Esophagus muscularis mucosa (tissue), 4 donors: ENCODE measurements at regions not wholly inside any gene's neighbourhood (a gene's known extent, or its start where the extent isn't known, plus 50 kb on each side); places are given as distances from the start of the nearest gene placed in this dataset.

Experiments used
- DNase-seq: peaks from one replicate; pipeline ENCODE4 v3.0.0-alpha.2; 2017; ENCODE audit errors: extremely low spot score
- H3K27ac ChIP-seq, 4 donors: fragments of 200-600 bp; sonication (generic); replicated peaks in 1 of 4; 1 replicate in 3 of 4; 2 replicates in 1 of 4; pipeline ENCODE4 v1.5.1; 2016 to 2019; ENCODE audit warnings: mild to moderate bottlenecking in 1 of 4
- H3K27me3 ChIP-seq, 4 donors: fragments of 200-600 bp; sonication (generic); one replicate each; pipeline versions ENCODE4 v1.5.1 to v1.6.0; 2016 to 2019
- H3K36me3 ChIP-seq, 4 donors: fragments of 200-600 bp; sonication (generic); one replicate each; pipeline ENCODE4 v1.5.1; 2016 to 2019
- H3K4me1 ChIP-seq, 4 donors: fragments of 200-600 bp; sonication (generic); one replicate each; pipeline ENCODE4 v1.5.1; 2016 to 2019
- H3K4me3 ChIP-seq, 4 donors: fragments of 200-600 bp; sonication (generic); 1 replicate in 2 of 4; 2 replicates in 2 of 4; pipeline ENCODE4 v1.5.1; 2016 to 2019; ENCODE audit warnings: mild to moderate bottlenecking in 4 of 4, moderate library complexity in 1 of 4
- H3K9me3 ChIP-seq, 4 donors: fragments of 200-600 bp; sonication (generic); 1 replicate in 3 of 4; 2 replicates in 1 of 4; pipeline ENCODE4 v1.5.1; 2016 to 2019
- CTCF ChIP-seq, 3 experiments: fragments of 200-600 bp in 2 of 3; fragments of 450-650 bp in 1 of 3; sonication (generic) in 2 of 3; IDR thresholded peaks; one replicate each; pipeline ENCODE4 v1.5.1; 2017 to 2019; ENCODE audit warnings: antibody characterized with exemption in 3 of 3, mild to moderate bottlenecking in 2 of 3, moderate library complexity in 1 of 3
- EP300 ChIP-seq: sonication (generic); formaldehyde crosslinking; IDR thresholded peaks from one replicate; pipeline ENCODE4 v1.6.1; 2017; ENCODE audit warnings: antibody characterized with exemption
- POLR2A ChIP-seq: fragments of 450-650 bp; IDR thresholded peaks from one replicate; pipeline ENCODE4 v1.6.1; 2017; ENCODE audit warnings: antibody characterized with exemption, moderate library complexity, mild to moderate bottlenecking, low read depth
- POLR2AphosphoS5 ChIP-seq, 2 donors: sonication (generic); formaldehyde crosslinking; IDR thresholded peaks; one replicate each; pipeline ENCODE4 v1.6.1; 2017; ENCODE audit warnings: antibody characterized with exemption in 2 of 2
- WGBS: methylation state at CpG from one replicate; pipeline ENCODE4 v1.1.5; 2018; 5-methylcytosine and 5-hydroxymethylcytosine counted together
- intact Hi-C: fragments of 100-400 bp; cut with DNase I; formaldehyde crosslinking; loops from one replicate; pipeline ENCODE4 v1.15.1; 2023

GRCh38 chr1:47550929-47551328 lies 113.1 kb downstream of the FOXD2 start:
- Histone ChIP-seq H3K9me3 (no peaks in the 10 kb centered on the region), H3K36me3 (no peaks in the 10 kb centered on the region), H3K4me3 (no peak overlapping the region), H3K27ac (no peak overlapping the region), H3K4me1 (no peaks in the 10 kb centered on the region), H3K27me3 (peaks cover 0 to 71% (median 0%) of the 10 kb centered on the region in 4 donors)
- DNase-seq, result no peak
- intact Hi-C loops, result no loop called here
- WGBS, result 94% methylated on average over 5 of the region's 5 CpGs
- TF ChIP-seq EP300 (no peak), CTCF (IDR thresholded peaks at IDR 0.05) (no peak), POLR2AphosphoS5 (IDR thresholded peaks at IDR 0.05) (no peak)

GRCh38 chr1:47551971-47552528 lies 114.2 kb downstream of the FOXD2 start:
- DNase-seq, result no peak
- Histone ChIP-seq H3K4me3 (no peak overlapping the region), H3K27ac (no peak overlapping the region), H3K36me3 (no peaks in the 10 kb centered on the region), H3K9me3 (no peaks in the 10 kb centered on the region), H3K4me1 (peaks cover 0 to 11% (median under 1%) of the 10 kb centered on the region in 4 donors), H3K27me3 (peaks cover 0 to 72% (median 0%) of the 10 kb centered on the region in 4 donors)
- TF ChIP-seq POLR2A, result no peak
- no peak for TF ChIP-seq CTCF (IDR thresholded peaks at IDR 0.05)
- no peak for TF ChIP-seq EP300
- no peak for TF ChIP-seq POLR2AphosphoS5 (IDR thresholded peaks at IDR 0.05)
- intact Hi-C loops, result no loop called here
- 91% methylated on average over 4 of the region's 4 CpGs for WGBS

GRCh38 chr1:47554082-47554481 lies 116.2 kb downstream of the FOXD2 start:
- 77% methylated on average over 3 of the region's 5 CpGs for WGBS
- H3K27ac ChIP-seq, result no peak overlapping the region
- peaks cover 0 to 20% (median 10%) of the 10 kb centered on the region in 4 donors for H3K4me1 ChIP-seq
- H3K36me3 ChIP-seq, result no peaks in the 10 kb centered on the region
- H3K4me3 ChIP-seq, result no peak overlapping the region
- H3K9me3 ChIP-seq, result no peaks in the 10 kb centered on the region
- no peak for DNase-seq
- intact Hi-C loops, result no loop called here
- peaks cover 0 to 58% (median 0%) of the 10 kb centered on the region in 4 donors for H3K27me3 ChIP-seq
- TF ChIP-seq CTCF (IDR thresholded peaks at IDR 0.05) (no peak), POLR2A (no peak), POLR2AphosphoS5 (IDR thresholded peaks at IDR 0.05) (no peak), EP300 (no peak)

- Histone ChIP-seq H3K4me3 (no peak overlapping the region), H3K36me3 (no peaks in the 10 kb centered on the region), H3K27me3 (peaks cover 0 to 52% (median 0%) of the 10 kb centered on the region in 4 donors), H3K27ac (no peak overlapping the region), H3K9me3 (no peaks in the 10 kb centered on the region), H3K4me1 (peaks cover 0 to 22% (median 13%) of the 10 kb centered on the region in 4 donors)
- TF ChIP-seq POLR2A, result no peak
- TF ChIP-seq POLR2AphosphoS5 (IDR thresholded peaks at IDR 0.05), result no peak
- no peak for TF ChIP-seq CTCF (IDR thresholded peaks at IDR 0.05)
- no peak for DNase-seq
- intact Hi-C loops, result no loop called here
- 92% methylated on average over 1 of the region's 1 CpG for WGBS
Observed at GRCh38 chr1:47554901-47555300, 117.1 kb downstream of the FOXD2 start.

GRCh38 chr1:47555306-47555705 lies 117.5 kb downstream of the FOXD2 start:
- no peak overlapping the region for H3K27ac ChIP-seq
- no peak overlapping the region for H3K4me3 ChIP-seq
- peaks cover 0 to 22% (median 13%) of the 10 kb centered on the region in 4 donors for H3K4me1 ChIP-seq
- no peak for DNase-seq
- no peaks in the 10 kb centered on the region for H3K36me3 ChIP-seq
- peaks cover 0 to 52% (median 0%) of the 10 kb centered on the region in 4 donors for H3K27me3 ChIP-seq
- 91% methylated on average over 2 of the region's 2 CpGs for WGBS
- TF ChIP-seq POLR2AphosphoS5 (IDR thresholded peaks at IDR 0.05) (no peak), CTCF (IDR thresholded peaks at IDR 0.05) (no peak), POLR2A (no peak), EP300 (no peak)
- intact Hi-C loops, result no loop called here
- H3K9me3 ChIP-seq, result no peaks in the 10 kb centered on the region
